OCI-LY7 (cell line): ENCODE measurements at regions not wholly inside any gene's neighbourhood (a gene's known extent, or its start where the extent isn't known, plus 50 kb on each side); places are given as distances from the start of the nearest gene placed in this dataset.
A peak's percentile ranks its signal among the peaks of the same experiment; 100 is the strongest.
"Not testable (repeated sequence)": the region's sequence is repeated elsewhere in the genome, so short reads cannot be mapped to it uniquely, and the experiment has no call there.

Source experiments
- BruUV-seq: library from RNA; stranded (reverse); fragments of 400-500 nt; replicated peaks from 2 replicates; lab custom pipeline; 2021; lab: Mats Ljungman, UMichigan
- CTCF ChIA-PET: fragments of 300-600 bp; sonication (Branson Sonifier 250); formaldehyde crosslinking; loops from one replicate; lab custom pipeline; 2022; ENCODE audit warnings: antibody characterized with exemption; ENCODE audit not compliant: unreplicated experiment; lab: Charles Lee
- POLR2A ChIA-PET: fragments of 300-600 bp; sonication (Branson Sonifier 250); formaldehyde crosslinking; loops from one replicate; lab custom pipeline; 2022; ENCODE audit warnings: antibody characterized with exemption; lab: Charles Lee
- DNase-seq: peaks from one replicate; pipeline ENCODE4 v3.0.0-alpha.2; 2015; ENCODE audit warnings: low spot score
- H2AFZ ChIP-seq: fragments of 200-600 bp; sonication (generic), shearing (Covaris generic); 2 replicates; pipeline ENCODE4 v1.6.1; 2014; ENCODE audit warnings: mild to moderate bottlenecking, antibody characterized with exemption, low read length, moderate library complexity
- H3K27ac ChIP-seq: fragments of 200-600 bp; sonication (generic); 2 replicates; pipeline ENCODE4 v1.5.1; 2014; ENCODE audit warnings: mixed run types, low read depth, mild to moderate bottlenecking, moderate library complexity, low read length, inconsistent platforms; ENCODE audit not compliant: poor library complexity, severe bottlenecking
- H3K36me3 ChIP-seq: fragments of 200-600 bp; sonication (generic); 2 replicates; pipeline ENCODE4 v1.6.1; 2014; ENCODE audit warnings: mild to moderate bottlenecking, antibody characterized with exemption, low read length, moderate library complexity, mixed read lengths; ENCODE audit not compliant: insufficient read depth
- H3K4me1 ChIP-seq: fragments of 200-600 bp; sonication (generic); 2 replicates; pipeline ENCODE4 v1.5.1; 2014; ENCODE audit warnings: mild to moderate bottlenecking, low read length; ENCODE audit not compliant: insufficient read depth, poor library complexity, severe bottlenecking
- H3K4me2 ChIP-seq: fragments of 200-600 bp; sonication (generic); 2 replicates; pipeline ENCODE4 v1.6.1; 2014; ENCODE audit warnings: mild to moderate bottlenecking, low read length
- H3K4me3 ChIP-seq: fragments of 200-600 bp; sonication (generic); 2 replicates; pipeline ENCODE4 v1.5.1; 2014; ENCODE audit warnings: mild to moderate bottlenecking, low read depth, low read length; ENCODE audit not compliant: poor library complexity, severe bottlenecking
- H3K79me2 ChIP-seq: fragments of 200-600 bp; sonication (generic); 2 replicates; pipeline ENCODE4 v1.6.1; 2016; ENCODE audit warnings: low read depth, mild to moderate bottlenecking, low read length, moderate library complexity, mixed read lengths; ENCODE audit not compliant: insufficient read depth
- H3K9me2 ChIP-seq: fragments of 200-600 bp; sonication (generic); 2 replicates; pipeline ENCODE4 v1.6.1; 2016; ENCODE audit warnings: mild to moderate bottlenecking, low read length, mixed read lengths; ENCODE audit not compliant: insufficient read depth
- H3K9me3 ChIP-seq: fragments of 200-600 bp; sonication (generic); 2 replicates; pipeline ENCODE4 v1.6.1; 2014; ENCODE audit warnings: mild to moderate bottlenecking, mixed run types, low read length, mixed read lengths
- H4K20me1 ChIP-seq: fragments of 200-600 bp; sonication (generic); 2 replicates; pipeline ENCODE4 v1.6.1; 2014; ENCODE audit warnings: mild to moderate bottlenecking, antibody characterized with exemption, low read length, moderate library complexity, mixed read lengths; ENCODE audit not compliant: insufficient read depth
- intact Hi-C: fragments of 100-400 bp; cut with micrococcal nuclease; formaldehyde crosslinking; loops from one replicate; pipeline ENCODE4 v1.10.0; 2022; ENCODE audit not compliant: unreplicated experiment

- H3K4me2 ChIP-seq, DNase-seq, CTCF ChIA-PET, H3K27ac ChIP-seq, intact Hi-C loops, H3K9me2 ChIP-seq, BruUV-seq, H3K36me3 ChIP-seq, H2AFZ ChIP-seq, POLR2A ChIA-PET, H3K4me3 ChIP-seq, H3K79me2 ChIP-seq, H4K20me1 ChIP-seq, H3K4me1 ChIP-seq, H3K9me3 ChIP-seq: not testable (repeated sequence)
Observed at GRCh38 chr1:120947114-120947513, 57.5 kb downstream of the PPIAL4A start.

- H4K20me1 ChIP-seq, H3K36me3 ChIP-seq, H3K9me2 ChIP-seq, H3K4me1 ChIP-seq, intact Hi-C loops, H3K4me2 ChIP-seq, H2AFZ ChIP-seq, H3K79me2 ChIP-seq, H3K27ac ChIP-seq, H3K4me3 ChIP-seq, CTCF ChIA-PET, H3K9me3 ChIP-seq, BruUV-seq, DNase-seq, POLR2A ChIA-PET: not testable (repeated sequence)
Observed at GRCh38 chr1:120949724-120950123, 60.2 kb downstream of the PPIAL4A start.

DNA sequence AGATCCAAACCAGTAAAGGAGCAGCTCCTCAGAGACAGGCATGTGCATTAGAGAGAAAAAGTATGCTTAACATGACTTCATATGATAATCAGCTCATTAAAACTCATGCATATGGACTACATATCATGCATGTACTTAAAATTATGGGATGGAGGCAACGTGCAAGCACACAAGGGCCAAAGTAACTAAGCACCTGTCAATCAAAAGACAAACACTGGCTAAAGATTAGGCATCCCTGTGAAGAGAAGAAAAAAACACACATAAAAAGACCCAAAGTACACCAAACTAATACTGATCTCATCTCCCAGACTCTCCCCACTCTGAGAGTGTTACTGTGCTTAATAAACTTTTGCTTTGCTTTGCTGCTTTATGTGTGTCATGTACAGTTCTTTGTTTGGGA is 61.1 kb downstream of the PPIAL4A start:
- H2AFZ ChIP-seq, H3K4me3 ChIP-seq, BruUV-seq, H3K9me3 ChIP-seq, H3K79me2 ChIP-seq, CTCF ChIA-PET, H3K9me2 ChIP-seq, H4K20me1 ChIP-seq, H3K4me1 ChIP-seq, POLR2A ChIA-PET, intact Hi-C loops, DNase-seq, H3K27ac ChIP-seq, H3K4me2 ChIP-seq, H3K36me3 ChIP-seq: not testable (repeated sequence)

- H3K4me1 ChIP-seq, H2AFZ ChIP-seq, H3K4me3 ChIP-seq, H3K79me2 ChIP-seq, H3K27ac ChIP-seq, intact Hi-C loops, BruUV-seq, POLR2A ChIA-PET, H3K4me2 ChIP-seq, H4K20me1 ChIP-seq, DNase-seq, H3K9me2 ChIP-seq, H3K9me3 ChIP-seq, H3K36me3 ChIP-seq, CTCF ChIA-PET: not testable (repeated sequence)
Observed at GRCh38 chr1:120951100-120951499, 61.5 kb downstream of the PPIAL4A start.

DNA sequence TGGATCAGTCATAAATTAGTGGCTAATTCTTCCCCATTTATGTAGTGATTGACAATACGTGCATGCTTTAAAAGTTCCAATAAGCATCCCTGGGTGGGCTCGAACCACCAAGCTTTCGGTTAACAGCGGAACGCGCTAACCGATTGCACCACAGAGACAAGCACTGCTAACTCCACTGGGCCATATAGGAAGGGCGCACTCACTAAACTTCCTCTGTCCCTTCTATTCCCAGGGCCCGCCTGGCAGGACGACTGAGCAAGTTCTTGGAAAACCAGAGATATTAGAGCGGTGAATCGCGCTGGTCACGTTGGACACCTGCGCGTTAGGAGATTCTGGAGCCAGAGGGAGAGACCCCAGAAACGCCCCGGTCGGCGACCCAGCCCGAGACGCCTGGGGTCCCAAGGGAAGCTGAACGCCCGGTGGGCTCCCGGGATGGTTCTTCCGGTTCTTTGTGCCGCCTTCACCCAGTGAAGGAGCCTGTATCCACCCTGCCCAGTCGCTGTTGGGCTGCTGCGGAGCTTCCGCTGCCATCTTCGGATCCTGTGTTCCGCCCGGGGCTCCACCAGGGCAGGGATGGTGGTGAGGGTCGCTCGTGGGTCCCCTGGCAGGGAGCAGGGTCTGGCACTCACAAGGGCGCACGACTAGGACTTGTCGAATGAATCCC is 62.8 kb downstream of the PPIAL4A start:
- H3K9me3 ChIP-seq, intact Hi-C loops, H3K36me3 ChIP-seq, CTCF ChIA-PET, H2AFZ ChIP-seq, H4K20me1 ChIP-seq, H3K27ac ChIP-seq, H3K79me2 ChIP-seq, H3K4me1 ChIP-seq, H3K4me3 ChIP-seq, POLR2A ChIA-PET, DNase-seq, H3K9me2 ChIP-seq, BruUV-seq, H3K4me2 ChIP-seq: not testable (repeated sequence)

- H3K4me1 ChIP-seq, H4K20me1 ChIP-seq, intact Hi-C loops, H2AFZ ChIP-seq, POLR2A ChIA-PET, DNase-seq, H3K9me2 ChIP-seq, H3K36me3 ChIP-seq, H3K4me2 ChIP-seq, H3K27ac ChIP-seq, H3K79me2 ChIP-seq, H3K9me3 ChIP-seq, H3K4me3 ChIP-seq, CTCF ChIA-PET: not testable (repeated sequence)
- TSS peak; percentile 64 for BruUV-seq
Observed at GRCh38 chr1:120952871-120953265, 63.3 kb downstream of the PPIAL4A start.
